ENCODE measurements at regions not wholly inside any gene's neighbourhood (a gene's known extent, or its start where the extent isn't known, plus 50 kb on each side); places are given as distances from the start of the nearest gene placed in this dataset.
A peak's percentile ranks its signal among the peaks of the same experiment; 100 is the strongest.
"Not testable (repeated sequence)": the region's sequence is repeated elsewhere in the genome, so short reads cannot be mapped to it uniquely, and the experiment has no call there.

- Histone ChIP-seq H3K36me3 (ENCODE audit: control insufficient read depth, insufficient read depth, low read length) (no peaks in the 10 kb centered on the region), H3K27ac (ENCODE audit: low read depth, low read length, severe bottlenecking) (peak overlapping the region; percentile 44), H3K4me1 (ENCODE audit: control insufficient read depth, insufficient read depth, low read length, poor library complexity, severe bottlenecking) (peaks cover 18% of the 10 kb centered on the region), H3K4me3 (ENCODE audit: extremely low read depth, insufficient read depth, low read length, poor library complexity, severe bottlenecking) (no peak overlapping the region), H3K9me3 (ENCODE audit: control insufficient read depth, low read length) (no peaks in the 10 kb centered on the region)
- no CpG with 5 or more reads among the region's 1 CpG for WGBS, 2 experiments (ENCODE audit: insufficient coverage in 2 of 2)
Observed at GRCh38 chr14:51457843-51458562, 193.7 kb upstream of the FRMD6 start.

GRCh38 chr14:51458563-51458955 is 193.2 kb upstream of the FRMD6 start:
- Histone ChIP-seq H3K27ac (ENCODE audit: low read depth, low read length, severe bottlenecking) (peak overlapping the region; percentile 64), H3K36me3 (ENCODE audit: control insufficient read depth, insufficient read depth, low read length) (no peaks in the 10 kb centered on the region), H3K9me3 (ENCODE audit: control insufficient read depth, low read length) (no peaks in the 10 kb centered on the region), H3K4me3 (ENCODE audit: extremely low read depth, insufficient read depth, low read length, poor library complexity, severe bottlenecking) (no peak overlapping the region), H3K4me1 (ENCODE audit: control insufficient read depth, insufficient read depth, low read length, poor library complexity, severe bottlenecking) (peaks cover 18% of the 10 kb centered on the region)
- 60% methylated on average over 1 of the region's 1 CpG; no CpG with 5 or more reads in 1 of the 2 experiments for WGBS, 2 experiments (ENCODE audit: insufficient coverage in 2 of 2)

- no CpG with 5 or more reads among the region's 1 CpG for WGBS, 2 experiments (ENCODE audit: insufficient coverage in 2 of 2)
- Histone ChIP-seq H3K4me1 (ENCODE audit: control insufficient read depth, insufficient read depth, low read length, poor library complexity, severe bottlenecking) (peaks cover 18% of the 10 kb centered on the region), H3K27ac (ENCODE audit: low read depth, low read length, severe bottlenecking) (no peak overlapping the region), H3K4me3 (ENCODE audit: extremely low read depth, insufficient read depth, low read length, poor library complexity, severe bottlenecking) (no peak overlapping the region), H3K9me3 (ENCODE audit: control insufficient read depth, low read length) (no peaks in the 10 kb centered on the region), H3K36me3 (ENCODE audit: control insufficient read depth, insufficient read depth, low read length) (no peaks in the 10 kb centered on the region)
Observed at GRCh38 chr14:51460011-51460410, 191.7 kb upstream of the FRMD6 start.

- 100% methylated on average over 1 to 3 of the region's 3 CpGs for WGBS, 2 experiments (ENCODE audit: insufficient coverage in 2 of 2)
- H3K27ac ChIP-seq (ENCODE audit: low read depth, low read length, severe bottlenecking): no peak overlapping the region
Observed at GRCh38 chr14:51462182-51462581, 189.5 kb upstream of the FRMD6 start.

GRCh38 chr14:51462706-51463105 is 189.0 kb upstream of the FRMD6 start:
- Histone ChIP-seq H3K4me1 (ENCODE audit: control insufficient read depth, insufficient read depth, low read length, poor library complexity, severe bottlenecking) (peaks cover 18% of the 10 kb centered on the region), H3K9me3 (ENCODE audit: control insufficient read depth, low read length) (no peaks in the 10 kb centered on the region), H3K27ac (ENCODE audit: low read depth, low read length, severe bottlenecking) (no peak overlapping the region), H3K4me3 (ENCODE audit: extremely low read depth, insufficient read depth, low read length, poor library complexity, severe bottlenecking) (no peak overlapping the region), H3K36me3 (ENCODE audit: control insufficient read depth, insufficient read depth, low read length) (no peaks in the 10 kb centered on the region)

More at GRCh38 chr14:51462182-51462581, 189.5 kb upstream of the FRMD6 start:
- Histone ChIP-seq H3K9me3 (ENCODE audit: control insufficient read depth, low read length) (no peaks in the 10 kb centered on the region), H3K4me3 (ENCODE audit: extremely low read depth, insufficient read depth, low read length, poor library complexity, severe bottlenecking) (no peak overlapping the region), H3K36me3 (ENCODE audit: control insufficient read depth, insufficient read depth, low read length) (no peaks in the 10 kb centered on the region), H3K4me1 (ENCODE audit: control insufficient read depth, insufficient read depth, low read length, poor library complexity, severe bottlenecking) (peaks cover 18% of the 10 kb centered on the region)

- Histone ChIP-seq H3K27ac (ENCODE audit: low read depth, low read length, severe bottlenecking) (no peak overlapping the region), H3K4me1 (ENCODE audit: control insufficient read depth, insufficient read depth, low read length, poor library complexity, severe bottlenecking) (peaks cover 13% of the 10 kb centered on the region), H3K9me3 (ENCODE audit: control insufficient read depth, low read length) (no peaks in the 10 kb centered on the region), H3K4me3 (ENCODE audit: extremely low read depth, insufficient read depth, low read length, poor library complexity, severe bottlenecking) (no peak overlapping the region), H3K36me3 (ENCODE audit: control insufficient read depth, insufficient read depth, low read length) (no peaks in the 10 kb centered on the region)
- 80 to 100% methylated on average over 1 of the region's 1 CpG for WGBS, 2 experiments (ENCODE audit: insufficient coverage in 2 of 2)
Observed at GRCh38 chr14:51463461-51463860, 188.2 kb upstream of the FRMD6 start.

- Histone ChIP-seq H3K9me3 (ENCODE audit: control insufficient read depth, low read length) (no peaks in the 10 kb centered on the region), H3K4me1 (ENCODE audit: control insufficient read depth, insufficient read depth, low read length, poor library complexity, severe bottlenecking) (peaks cover 4% of the 10 kb centered on the region), H3K27ac (ENCODE audit: low read depth, low read length, severe bottlenecking) (no peak overlapping the region), H3K4me3 (ENCODE audit: extremely low read depth, insufficient read depth, low read length, poor library complexity, severe bottlenecking) (no peak overlapping the region), H3K36me3 (ENCODE audit: control insufficient read depth, insufficient read depth, low read length) (no peaks in the 10 kb centered on the region)
- 92 to 97% methylated on average over 4 to 6 of the region's 6 CpGs for WGBS, 2 experiments (ENCODE audit: insufficient coverage in 2 of 2)
Observed at GRCh38 chr14:51464411-51464810, 187.3 kb upstream of the FRMD6 start.

- no peaks in the 10 kb centered on the region for H3K9me3 ChIP-seq (ENCODE audit: control insufficient read depth, low read length)
- no peaks in the 10 kb centered on the region for H3K36me3 ChIP-seq (ENCODE audit: control insufficient read depth, insufficient read depth, low read length)
- 83 to 88% methylated on average over 1 of the region's 1 CpG for WGBS, 2 experiments (ENCODE audit: insufficient coverage in 2 of 2)
- H3K4me3 ChIP-seq (ENCODE audit: extremely low read depth, insufficient read depth, low read length, poor library complexity, severe bottlenecking): no peak overlapping the region
- H3K4me1 ChIP-seq (ENCODE audit: control insufficient read depth, insufficient read depth, low read length, poor library complexity, severe bottlenecking): no peaks in the 10 kb centered on the region
- no peak overlapping the region for H3K27ac ChIP-seq (ENCODE audit: low read depth, low read length, severe bottlenecking)
Observed at GRCh38 chr14:51465486-51465885, 186.2 kb upstream of the FRMD6 start.

- 94 to 99% methylated on average over 9 to 17 of the region's 23 CpGs for WGBS, 2 experiments (ENCODE audit: insufficient coverage in 2 of 2)
- not testable (repeated sequence) for H3K36me3 ChIP-seq (ENCODE audit: control insufficient read depth, insufficient read depth, low read length); H3K9me3 ChIP-seq (ENCODE audit: control insufficient read depth, low read length); H3K27ac ChIP-seq (ENCODE audit: low read depth, low read length, severe bottlenecking); H3K4me3 ChIP-seq (ENCODE audit: extremely low read depth, insufficient read depth, low read length, poor library complexity, severe bottlenecking); H3K4me1 ChIP-seq (ENCODE audit: control insufficient read depth, insufficient read depth, low read length, poor library complexity, severe bottlenecking)
Observed at GRCh38 chr14:51467392-51467791, 184.3 kb upstream of the FRMD6 start.

- H3K27ac ChIP-seq (ENCODE audit: low read depth, low read length, severe bottlenecking): no peak overlapping the region
- no peaks in the 10 kb centered on the region for H3K9me3 ChIP-seq (ENCODE audit: control insufficient read depth, low read length)
- WGBS, 2 experiments (ENCODE audit: insufficient coverage in 2 of 2): 83 to 100% methylated on average over 1 of the region's 3 CpGs
- no peaks in the 10 kb centered on the region for H3K36me3 ChIP-seq (ENCODE audit: control insufficient read depth, insufficient read depth, low read length)
- H3K4me3 ChIP-seq (ENCODE audit: extremely low read depth, insufficient read depth, low read length, poor library complexity, severe bottlenecking): no peak overlapping the region
- no peaks in the 10 kb centered on the region for H3K4me1 ChIP-seq (ENCODE audit: control insufficient read depth, insufficient read depth, low read length, poor library complexity, severe bottlenecking)
Observed at GRCh38 chr14:51468523-51468922, 183.2 kb upstream of the FRMD6 start.

GRCh38 chr14:51472881-51473280 is 178.8 kb upstream of the FRMD6 start:
- H3K4me3 ChIP-seq (ENCODE audit: extremely low read depth, insufficient read depth, low read length, poor library complexity, severe bottlenecking): no peak overlapping the region
- no peak overlapping the region for H3K27ac ChIP-seq (ENCODE audit: low read depth, low read length, severe bottlenecking)
- H3K9me3 ChIP-seq (ENCODE audit: control insufficient read depth, low read length): no peaks in the 10 kb centered on the region
- WGBS, 2 experiments (ENCODE audit: insufficient coverage in 2 of 2): 92% methylated on average over 2 of the region's 2 CpGs; no CpG with 5 or more reads in 1 of the 2 experiments
- H3K4me1 ChIP-seq (ENCODE audit: control insufficient read depth, insufficient read depth, low read length, poor library complexity, severe bottlenecking): no peaks in the 10 kb centered on the region
- H3K36me3 ChIP-seq (ENCODE audit: control insufficient read depth, insufficient read depth, low read length): no peaks in the 10 kb centered on the region

All from mesodermal cell (in vitro differentiated cells).